NCI-H526 (cell line): ENCODE measurements at regions not wholly inside any gene's neighbourhood (a gene's known extent, or its start where the extent isn't known, plus 50 kb on each side); places are given as distances from the start of the nearest gene placed in this dataset.
A peak's percentile ranks its signal among the peaks of the same experiment; 100 is the strongest.

Experiments used
- DNase-seq, 2 experiments: peaks; one replicate each; lab custom pipeline; 2025; lab: John Stamatoyannopoulos, UW

- no peak for DNase-seq
Measured at GRCh38 chr2:185891403-185891802, 152.8 kb downstream of the FSIP2 start.

DNA sequence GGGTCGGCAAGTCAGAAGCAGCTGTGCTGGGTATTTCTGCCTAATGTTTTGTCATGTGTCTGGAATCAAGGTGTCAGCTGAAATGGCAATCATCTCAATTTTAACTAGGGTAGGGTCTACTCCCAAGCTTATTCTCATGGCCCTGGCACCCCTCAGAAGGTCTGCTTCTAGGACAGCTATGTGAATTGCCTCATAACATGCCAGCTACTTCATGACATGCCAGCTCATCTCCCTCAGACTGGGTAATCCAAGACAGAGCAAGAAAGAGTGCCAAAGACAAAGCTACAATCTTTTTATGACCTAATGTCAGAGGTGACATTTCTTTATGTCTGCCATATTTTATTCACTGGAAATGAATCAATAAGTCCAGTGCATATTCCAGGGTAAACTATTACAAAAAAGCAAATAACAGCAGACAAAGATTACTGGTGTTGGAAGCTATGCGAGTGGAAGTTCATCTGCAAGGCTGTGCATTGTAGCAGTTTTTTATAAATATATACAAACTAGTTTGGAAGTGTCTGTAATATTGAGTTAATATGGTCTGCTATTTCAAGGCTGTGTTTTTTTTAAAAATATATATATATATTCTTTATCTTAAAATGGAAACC is 153.3 kb downstream of the FSIP2 start:
- DNase-seq: no peak

GRCh38 chr2:185892484-185892883 is 153.9 kb downstream of the FSIP2 start:
- no peak for DNase-seq

GRCh38 chr2:185894223-185894622 is 155.6 kb downstream of the FSIP2 start:
- no peak for DNase-seq

GRCh38 chr2:185895828-185896693 is 157.5 kb downstream of the FSIP2 start:
- DNase-seq: no peak

DNA sequence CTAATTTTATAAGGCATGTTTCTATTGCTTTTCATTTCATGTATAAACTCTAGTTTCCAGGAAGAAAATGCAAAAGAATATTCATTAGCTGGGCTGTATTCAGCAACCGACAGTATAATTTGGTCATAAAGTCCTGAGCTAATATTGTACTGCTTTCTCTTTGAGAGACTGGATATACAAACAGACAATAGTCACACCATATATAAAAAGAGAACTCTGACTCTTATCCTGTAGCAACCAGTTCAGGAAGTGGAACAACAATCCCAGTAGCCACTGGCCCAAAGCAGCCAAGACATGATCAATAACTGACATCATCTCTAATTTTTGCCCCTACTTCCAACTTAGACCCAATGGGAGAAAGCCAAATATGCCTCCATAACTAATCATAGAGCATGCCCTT is 160.8 kb downstream of the FSIP2 start:
- DNase-seq: no peak

- DNase-seq: no peak
Measured at GRCh38 chr2:185919155-185919554, 180.6 kb downstream of the FSIP2 start.

DNA sequence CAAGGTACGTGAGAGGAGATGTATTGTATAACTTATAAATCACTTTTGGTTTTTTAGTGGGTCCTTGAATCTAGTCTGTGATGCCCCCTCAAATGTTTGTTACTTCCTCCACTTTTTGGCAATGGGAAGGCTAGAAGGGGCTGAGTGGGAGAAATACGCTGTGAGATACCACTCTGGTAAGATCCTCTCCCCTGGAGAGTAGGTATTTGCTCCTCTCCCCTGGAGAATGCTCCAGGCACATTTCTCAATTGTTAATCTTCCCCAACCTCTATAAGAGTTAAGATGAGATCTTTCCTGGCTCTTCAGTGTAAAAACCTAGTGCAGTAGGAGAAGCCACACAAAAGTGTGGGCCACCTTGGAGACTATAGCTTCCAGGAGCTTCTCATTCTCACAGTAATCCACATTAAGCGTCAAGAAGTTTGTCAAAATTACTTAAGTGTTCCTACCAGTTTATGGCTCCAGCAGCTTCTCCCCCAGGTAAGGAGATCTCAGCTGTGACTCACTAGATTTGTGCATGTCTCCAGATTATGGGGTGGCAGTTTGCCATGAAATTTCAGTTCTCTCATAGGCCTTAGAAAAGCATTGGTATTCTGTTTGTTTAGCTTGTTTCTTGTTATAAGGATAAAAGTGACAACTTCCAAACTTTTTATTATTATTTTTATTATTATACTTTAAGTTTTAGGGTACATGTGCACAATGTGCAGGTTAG is 182.6 kb downstream of the FSIP2 start:
- no peak for DNase-seq

- no peak for DNase-seq
Measured at GRCh38 chr2:185934232-185934631, 195.6 kb downstream of the FSIP2 start.

DNA sequence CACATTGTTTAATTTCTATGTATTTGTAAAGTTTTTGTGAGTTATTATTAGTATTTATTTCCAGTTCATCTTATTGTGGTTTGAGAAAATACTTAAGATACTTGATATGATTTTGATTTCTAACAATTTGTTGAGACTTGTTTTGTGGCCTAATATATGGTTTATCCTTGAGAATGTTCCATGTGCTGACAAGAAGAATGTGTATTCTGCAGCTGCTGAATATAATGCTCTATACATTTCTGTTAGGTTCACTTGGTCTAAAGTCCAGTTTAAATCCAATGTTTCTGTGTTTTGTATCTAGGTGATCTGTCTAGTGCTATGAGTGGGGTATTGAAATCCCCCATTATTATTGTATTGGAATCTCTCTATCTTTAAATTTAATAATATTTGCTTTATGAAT is 201.3 kb downstream of the FSIP2 start:
- DNase-seq: no peak

DNA sequence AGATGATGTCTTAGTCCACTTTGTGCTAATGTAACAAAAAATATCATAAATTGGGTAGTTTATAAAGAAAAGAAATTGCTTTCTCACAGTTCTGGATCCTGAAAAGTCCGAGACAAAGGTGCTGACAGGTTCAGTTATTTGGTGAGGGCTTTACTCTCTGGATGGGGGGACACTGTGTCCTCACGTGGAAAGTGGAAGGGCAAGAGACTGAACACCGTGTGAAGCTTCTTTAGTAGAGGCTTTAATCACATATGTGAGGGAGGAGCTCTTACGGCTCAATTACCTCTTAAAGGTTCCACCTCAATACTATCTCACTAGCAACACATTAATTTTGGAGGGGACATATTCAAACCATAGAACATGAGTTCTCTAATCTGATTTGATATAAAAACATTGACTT is 204.3 kb downstream of the FSIP2 start:
- DNase-seq: no peak

- no peak for DNase-seq
Measured at GRCh38 chr2:185947722-185948121, 209.1 kb downstream of the FSIP2 start.

DNA sequence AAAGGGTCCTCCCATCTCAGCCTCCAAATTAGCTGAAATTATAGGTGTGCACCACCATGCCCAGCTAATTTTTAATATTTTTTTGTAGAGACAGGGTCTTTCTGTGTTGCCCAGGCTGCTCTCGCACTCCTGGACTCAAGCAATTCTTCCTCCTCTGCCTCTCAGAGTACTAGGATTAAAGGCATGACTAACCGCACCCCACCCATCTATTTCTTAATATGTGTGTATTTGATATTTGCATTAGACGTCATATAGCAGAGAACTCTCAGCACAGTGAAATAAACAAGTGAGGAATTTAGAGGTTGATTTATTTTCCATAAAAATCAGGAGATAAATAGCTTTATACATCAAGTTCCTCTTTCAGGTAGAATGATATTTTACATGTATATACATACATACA is 213.5 kb downstream of the FSIP2 start:
- peak in 1 of 2 experiments; percentile 4 for DNase-seq

DNA sequence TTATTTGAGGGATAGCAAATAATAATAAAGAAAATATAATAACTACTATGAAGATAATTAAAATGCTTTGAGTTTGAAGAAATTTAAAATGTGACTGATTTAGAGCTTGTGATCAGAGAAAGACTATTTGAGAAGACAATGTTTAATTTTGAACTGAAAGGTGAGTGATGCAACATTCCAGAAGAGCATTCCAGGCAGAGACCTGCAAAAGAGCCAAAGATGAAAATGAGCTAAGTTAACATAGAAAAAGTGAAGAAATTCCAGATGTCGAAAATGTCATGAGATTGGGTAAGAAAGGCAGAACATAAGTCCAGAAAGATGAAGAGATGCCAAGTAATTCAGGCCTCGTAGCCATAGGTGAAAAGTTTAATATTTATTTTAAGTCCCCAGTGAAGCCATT is 215.8 kb downstream of the FSIP2 start:
- DNase-seq: no peak

DNA sequence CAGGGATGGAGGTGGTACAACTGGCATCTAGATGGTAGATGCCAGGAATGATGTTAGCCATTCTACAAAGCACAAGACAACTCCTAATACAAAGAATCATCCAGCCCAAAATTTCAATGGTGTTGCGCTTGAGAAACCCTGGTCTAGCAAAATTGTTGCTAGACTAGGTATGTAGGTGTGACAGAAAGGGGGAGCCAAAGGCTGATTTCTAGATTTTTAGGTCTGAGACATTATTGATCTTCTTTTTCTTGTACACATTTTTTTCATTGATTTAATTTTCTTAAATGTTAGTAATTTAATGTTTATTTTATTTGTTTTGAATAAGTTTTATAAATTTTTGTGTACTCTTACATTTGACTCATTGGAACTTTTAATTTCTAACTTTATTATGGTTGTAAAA is 216.4 kb downstream of the FSIP2 start:
- DNase-seq: no peak

- DNase-seq: no peak
Measured at GRCh38 chr2:185967335-185967734, 228.7 kb downstream of the FSIP2 start.

DNA sequence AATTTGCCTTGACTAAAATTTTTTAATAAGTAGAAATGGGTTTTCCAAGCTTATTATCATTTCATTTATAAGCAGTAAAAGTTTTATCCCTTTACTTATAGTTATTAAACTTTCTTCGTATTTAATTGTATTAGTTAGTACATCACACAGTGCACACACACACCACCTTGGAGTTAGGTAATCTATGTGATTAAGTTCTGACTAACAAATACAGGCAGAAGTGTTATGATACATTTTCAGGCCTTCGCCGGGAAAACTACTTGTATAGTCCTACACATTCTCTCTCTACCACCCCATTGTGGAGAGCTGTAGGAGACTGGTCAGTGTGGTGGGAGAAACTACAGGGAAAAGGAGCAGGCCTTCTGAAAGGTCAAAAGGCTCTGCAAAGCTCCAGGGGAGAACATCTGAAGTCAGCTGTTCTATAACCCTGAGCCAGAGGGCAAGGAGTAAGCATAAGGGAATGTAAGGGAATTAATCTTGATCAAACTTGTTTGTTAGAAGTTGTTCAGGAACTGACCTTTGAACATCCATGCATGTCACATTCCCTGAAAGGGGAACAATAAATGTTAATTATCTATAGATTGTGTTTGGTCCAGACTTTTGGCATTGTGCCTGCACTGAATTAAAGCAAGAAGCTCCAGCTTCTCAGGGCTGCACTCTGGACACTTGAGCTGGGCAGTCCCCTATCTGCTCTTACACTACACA is 231.7 kb downstream of the FSIP2 start:
- no peak for DNase-seq

DNA sequence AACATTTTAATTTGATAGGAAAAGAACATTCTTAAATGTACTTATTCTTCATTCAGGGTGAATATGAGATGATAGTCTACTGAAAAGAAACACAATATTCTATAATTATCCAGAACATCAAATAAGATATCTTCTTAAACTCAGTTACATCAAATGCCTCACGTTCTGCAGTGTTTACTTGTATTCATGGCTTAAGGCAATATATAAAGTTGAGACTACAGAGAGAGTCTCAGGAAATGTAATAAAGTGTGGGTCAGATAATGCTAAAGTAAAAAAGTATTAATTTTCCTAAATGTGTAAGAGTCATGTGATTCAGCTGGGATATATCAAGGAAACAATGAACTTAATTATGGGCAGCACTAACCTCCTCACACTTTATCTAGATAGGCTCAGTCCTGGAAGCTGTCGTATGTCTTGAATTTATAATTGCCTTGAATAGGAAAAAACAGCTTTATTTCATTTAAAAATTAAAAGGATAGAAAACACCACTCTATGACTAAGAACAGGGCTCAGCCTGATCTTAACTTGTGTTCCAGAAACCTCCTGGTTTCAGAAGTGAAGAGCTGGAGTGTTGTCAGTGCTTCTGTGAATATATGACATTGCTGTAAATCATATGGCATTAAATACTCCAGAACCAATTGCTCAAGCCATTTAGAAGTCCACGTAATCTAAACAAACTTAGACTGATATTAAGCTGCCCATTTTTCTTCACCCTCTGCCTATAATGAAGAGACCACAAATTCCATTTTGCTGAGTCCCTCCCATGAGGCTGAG is 240.2 kb downstream of the FSIP2 start:
- no peak for DNase-seq

DNA sequence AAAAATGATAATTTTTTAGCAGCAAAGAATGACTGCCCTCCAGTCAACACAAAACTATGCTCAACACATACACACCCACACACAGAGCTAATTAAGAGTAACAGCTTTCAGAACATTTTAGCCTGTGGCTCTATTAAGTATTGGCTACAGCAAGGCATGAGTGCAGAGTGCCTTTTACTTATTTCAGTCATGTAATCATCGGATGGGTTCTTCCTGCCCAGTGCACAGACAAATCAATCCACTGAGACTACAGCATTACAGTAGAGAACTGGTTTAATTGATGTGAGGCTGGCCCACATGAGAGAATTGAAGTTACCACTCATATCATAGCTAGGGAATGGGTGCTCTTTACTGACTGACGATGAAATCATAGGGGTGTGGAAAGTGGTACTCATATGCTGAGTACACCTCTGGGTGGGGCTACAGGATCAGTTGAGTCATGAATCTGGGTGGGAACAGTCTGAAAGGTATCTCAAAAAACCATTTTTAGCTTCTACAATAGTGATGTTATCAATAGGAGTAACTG is 241.0 kb downstream of the FSIP2 start:
- no peak for DNase-seq

GRCh38 chr2:185980944-185981343 is 242.3 kb downstream of the FSIP2 start:
- no peak for DNase-seq

DNA sequence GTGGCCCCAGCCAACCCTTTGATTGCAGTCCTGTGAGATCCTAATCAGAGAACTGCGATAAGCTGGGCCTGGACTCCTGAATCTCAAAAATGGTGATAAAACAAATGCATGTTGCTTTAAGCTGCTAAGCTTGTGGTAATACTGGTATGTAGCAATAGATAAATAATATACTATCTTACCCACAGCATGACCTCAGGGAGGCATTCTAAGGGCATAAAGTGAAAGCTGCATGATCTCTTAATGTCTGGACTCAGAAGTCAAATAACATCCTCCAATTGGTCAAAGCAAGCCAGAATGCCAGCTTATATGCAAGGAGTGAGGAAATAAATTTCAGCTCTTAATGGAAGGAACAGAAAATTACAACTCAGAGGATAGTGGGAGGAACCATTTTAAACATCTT is 246.1 kb downstream of the FSIP2 start:
- DNase-seq: no peak
